ACC112 (cell line): ENCODE measurements at regions not wholly inside any gene's neighbourhood (a gene's known extent, or its start where the extent isn't known, plus 50 kb on each side); places are given as distances from the start of the nearest gene placed in this dataset.

ENCODE experiments used
- H2AFZ ChIP-seq: fragments of 200-600 bp; sonication (generic); one replicate; pipeline ENCODE4 v1.6.0; 2017; ENCODE audit warnings: antibody characterized with exemption, low read length; ENCODE audit not compliant: unreplicated experiment
- H3K27ac ChIP-seq: fragments of 200-600 bp; sonication (generic); 2 replicates; pipeline ENCODE4 v1.5.1; 2014; ENCODE audit warnings: low read depth, mild to moderate bottlenecking, antibody characterized with exemption, low read length, moderate library complexity
- H3K27me3 ChIP-seq: fragments of 200-600 bp; sonication (generic); 2 replicates; pipeline ENCODE4 v1.6.1; 2014; ENCODE audit warnings: mild to moderate bottlenecking, antibody characterized with exemption, low read length, moderate library complexity, mixed read lengths; ENCODE audit not compliant: insufficient read depth
- H3K36me3 ChIP-seq: fragments of 200-600 bp; sonication (generic); 2 replicates; pipeline ENCODE4 v1.6.1; 2016; ENCODE audit warnings: mild to moderate bottlenecking, antibody characterized with exemption, low read length, moderate library complexity, mixed read lengths; ENCODE audit not compliant: insufficient read depth
- H3K4me1 ChIP-seq: fragments of 200-600 bp; sonication (generic); one replicate; pipeline ENCODE4 v1.6.1; 2016; ENCODE audit warnings: low read length, mixed read lengths; ENCODE audit not compliant: insufficient read depth, unreplicated experiment, control insufficient read depth
- H3K4me3 ChIP-seq: fragments of 200-600 bp; sonication (generic); 2 replicates; pipeline ENCODE4 v1.5.1; 2014; ENCODE audit warnings: mild to moderate bottlenecking, low read depth, low read length
- H3K79me2 ChIP-seq: fragments of 200-600 bp; sonication (generic); one replicate; pipeline ENCODE4 v1.6.0; 2016; ENCODE audit warnings: low read length; ENCODE audit not compliant: control insufficient read depth, unreplicated experiment, insufficient read depth

DNA sequence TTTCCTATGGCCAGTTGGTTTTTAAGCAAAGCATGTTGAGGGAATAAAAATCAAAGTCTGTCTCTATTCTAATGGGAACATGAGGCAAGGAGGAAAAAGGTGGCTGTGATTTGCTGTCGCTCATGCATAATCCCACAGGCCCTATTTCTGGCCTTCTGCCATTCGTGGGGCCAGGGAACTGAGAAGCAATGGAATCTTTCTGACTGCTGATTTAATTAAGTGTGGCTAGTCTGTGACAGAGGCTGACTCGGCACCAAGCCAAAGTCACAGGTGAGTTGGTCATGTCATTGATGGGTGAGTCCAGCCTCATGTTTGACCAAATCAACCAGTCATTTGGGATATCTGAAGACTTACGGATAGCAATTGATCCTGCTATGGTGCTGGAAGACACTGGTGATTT is 429.3 kb upstream of the CADM1 start:
- no peaks in the 10 kb centered on the region for H3K36me3 ChIP-seq

DNA sequence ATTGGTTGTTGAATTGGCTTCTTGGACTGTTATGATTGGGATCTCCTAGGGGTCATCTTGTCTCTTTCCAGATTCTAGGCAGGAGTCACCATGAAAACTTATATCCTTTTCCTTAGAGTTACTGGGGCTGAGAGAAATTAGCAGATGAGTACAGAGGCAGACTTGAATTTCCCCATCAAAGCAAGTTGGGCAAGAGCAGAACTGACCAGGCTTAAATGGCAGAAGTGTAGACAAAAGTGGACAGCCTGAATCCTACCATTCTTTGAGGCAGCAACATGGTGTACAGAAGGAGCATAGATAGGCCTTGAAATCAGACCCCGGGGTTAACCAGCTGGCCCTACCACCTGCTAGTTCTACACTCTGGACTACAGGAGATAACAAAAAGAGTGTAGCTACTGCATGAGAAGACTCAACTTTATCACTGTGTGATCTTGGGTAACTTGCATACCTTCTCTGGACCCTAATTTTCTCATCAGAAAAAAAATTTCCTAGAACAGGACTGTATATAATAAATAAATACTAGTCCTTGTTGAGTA is 427.4 kb upstream of the CADM1 start:
- no peaks in the 10 kb centered on the region for H3K27me3 ChIP-seq
- no peaks in the 10 kb centered on the region for H3K4me1 ChIP-seq
- H3K36me3 ChIP-seq: no peaks in the 10 kb centered on the region
- no peak overlapping the region for H2AFZ ChIP-seq
- no peak overlapping the region for H3K4me3 ChIP-seq
- no peak overlapping the region for H3K27ac ChIP-seq
- H3K79me2 ChIP-seq: no peaks in the 10 kb centered on the region

More for the DNA sequence above, 429.3 kb upstream of the CADM1 start:
- Histone ChIP-seq H3K4me3 (no peak overlapping the region), H3K79me2 (no peaks in the 10 kb centered on the region), H3K27me3 (no peaks in the 10 kb centered on the region), H2AFZ (no peak overlapping the region), H3K27ac (no peak overlapping the region), H3K4me1 (no peaks in the 10 kb centered on the region)

DNA sequence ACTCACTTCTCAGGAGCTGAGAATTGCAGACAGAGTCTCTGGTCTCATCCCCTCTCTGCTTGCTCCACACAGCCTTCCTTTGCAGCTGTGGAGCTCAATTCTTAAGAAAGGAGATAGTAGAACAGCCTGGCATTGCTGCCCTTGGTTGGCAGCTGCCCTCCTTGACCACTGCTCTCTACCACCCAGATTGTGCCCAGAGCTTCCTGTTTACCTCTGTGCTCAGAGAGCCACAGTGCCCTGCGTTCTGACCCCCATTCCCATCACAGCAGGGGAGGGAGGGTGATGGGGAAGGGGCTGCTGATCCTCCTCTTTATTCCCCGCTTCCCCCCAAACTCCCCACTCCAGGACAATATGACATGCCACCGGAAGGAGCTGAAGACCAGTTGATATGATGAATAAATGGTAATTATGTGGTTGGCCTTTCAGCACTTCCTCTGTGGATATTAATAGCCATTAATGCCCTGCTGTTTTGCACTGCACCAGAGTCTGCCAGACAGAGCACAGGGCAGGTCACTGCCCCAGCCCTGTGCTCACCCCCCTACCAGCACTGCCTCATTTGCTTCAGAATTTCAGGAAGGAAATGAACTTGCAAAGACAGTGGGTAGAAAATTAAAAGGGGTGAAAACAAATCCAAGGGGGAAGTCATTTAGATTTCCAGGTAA is 426.8 kb upstream of the CADM1 start:
- H2AFZ ChIP-seq: no peak overlapping the region
- H3K27me3 ChIP-seq: no peaks in the 10 kb centered on the region
- H3K4me1 ChIP-seq: no peaks in the 10 kb centered on the region
- H3K27ac ChIP-seq: no peak overlapping the region
- H3K36me3 ChIP-seq: no peaks in the 10 kb centered on the region
- H3K79me2 ChIP-seq: no peaks in the 10 kb centered on the region
- H3K4me3 ChIP-seq: no peak overlapping the region

DNA sequence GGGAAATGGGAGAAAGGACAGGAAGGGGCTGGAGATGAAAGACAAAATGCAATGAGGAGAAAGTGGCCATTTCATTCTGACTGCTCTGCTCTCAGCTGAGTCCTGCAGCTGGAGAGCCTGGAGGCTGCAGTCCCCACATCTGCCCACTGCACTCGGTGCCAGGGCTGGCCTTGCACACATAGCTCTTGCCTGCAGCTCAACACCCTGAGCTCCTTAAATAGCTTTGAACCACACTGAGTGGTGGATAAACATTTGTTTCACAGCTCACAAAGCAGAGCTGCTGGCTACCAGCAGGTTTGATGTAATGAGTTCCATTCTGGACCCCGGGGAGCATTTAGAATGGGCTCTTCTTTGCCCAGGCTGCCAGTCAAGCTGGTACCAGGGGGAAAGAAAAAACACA is 426.1 kb upstream of the CADM1 start:
- Histone ChIP-seq H2AFZ (no peak overlapping the region), H3K36me3 (no peaks in the 10 kb centered on the region), H3K4me3 (no peak overlapping the region), H3K27me3 (no peaks in the 10 kb centered on the region), H3K27ac (no peak overlapping the region), H3K79me2 (no peaks in the 10 kb centered on the region), H3K4me1 (no peaks in the 10 kb centered on the region)

DNA sequence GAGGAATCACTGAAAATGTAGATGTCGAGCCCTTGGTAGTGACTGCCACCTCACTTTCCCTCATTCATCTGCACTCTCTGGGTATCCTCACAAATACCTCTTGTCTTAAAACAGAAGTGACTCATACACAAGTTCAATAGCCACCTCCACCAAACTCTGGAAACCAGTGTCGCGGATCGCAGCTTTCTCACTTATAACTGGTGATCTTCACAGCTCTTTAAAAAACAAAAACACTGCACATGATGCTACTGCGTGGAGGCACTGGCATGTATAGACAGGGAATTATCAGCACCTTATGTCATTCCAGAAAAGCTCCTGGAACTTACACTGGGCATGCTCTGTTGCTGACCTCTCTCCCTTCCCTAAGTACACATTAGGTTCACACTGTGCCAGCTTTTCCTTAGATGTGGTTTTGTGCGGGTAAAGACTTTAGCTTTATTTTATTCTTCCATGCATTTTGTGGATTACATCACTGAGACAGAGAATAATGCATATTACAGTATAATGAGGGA is 425.5 kb upstream of the CADM1 start:
- Histone ChIP-seq H3K4me3 (no peak overlapping the region), H2AFZ (no peak overlapping the region), H3K27ac (no peak overlapping the region), H3K36me3 (no peaks in the 10 kb centered on the region), H3K79me2 (no peaks in the 10 kb centered on the region), H3K4me1 (no peaks in the 10 kb centered on the region), H3K27me3 (no peaks in the 10 kb centered on the region)

DNA sequence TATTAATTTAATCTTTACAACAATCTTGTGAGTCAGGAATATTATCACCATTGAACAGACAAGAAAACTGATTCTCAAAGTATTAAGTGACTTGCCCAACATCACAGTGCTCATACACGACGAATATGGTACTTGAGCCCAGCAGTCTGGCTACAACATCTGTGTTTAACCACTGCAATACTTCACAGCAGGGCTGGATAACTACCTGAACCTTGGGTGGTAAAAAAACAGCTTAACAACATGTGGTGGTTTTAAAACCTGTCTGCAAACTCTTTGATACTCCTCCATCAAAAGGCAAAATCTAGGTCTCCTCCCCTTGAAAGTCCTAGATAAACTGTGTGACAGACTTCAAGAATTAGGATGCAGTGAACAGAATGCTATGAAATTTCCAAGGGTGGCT is 424.6 kb upstream of the CADM1 start:
- Histone ChIP-seq H3K27ac (no peak overlapping the region), H3K4me1 (no peaks in the 10 kb centered on the region), H3K27me3 (no peaks in the 10 kb centered on the region), H2AFZ (no peak overlapping the region), H3K36me3 (no peaks in the 10 kb centered on the region), H3K79me2 (no peaks in the 10 kb centered on the region), H3K4me3 (no peak overlapping the region)

DNA sequence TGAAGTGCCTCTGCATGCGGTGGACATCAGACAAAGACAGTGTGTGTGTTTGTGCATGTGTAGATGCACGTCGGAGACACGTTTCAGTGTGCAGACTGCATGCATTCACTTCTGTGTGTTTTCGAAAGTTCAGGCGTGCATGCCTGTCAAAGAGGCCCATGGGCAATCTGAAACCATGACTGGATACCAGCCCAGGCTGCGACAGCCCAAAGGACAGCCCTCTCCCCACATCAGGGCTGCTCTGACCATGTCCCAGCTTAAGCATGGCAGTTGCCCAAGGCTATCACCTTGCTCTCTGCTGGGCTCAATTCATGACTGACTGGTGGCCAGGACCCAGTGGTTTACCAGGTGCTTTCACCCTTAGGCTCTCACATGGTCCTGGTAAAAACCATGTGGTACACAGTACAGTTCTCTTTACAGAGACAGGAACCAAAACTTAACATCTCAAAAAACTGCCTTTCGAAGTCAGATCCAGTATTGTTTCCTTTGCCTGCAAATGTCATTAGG is 423.7 kb upstream of the CADM1 start:
- no peaks in the 10 kb centered on the region for H3K79me2 ChIP-seq
- no peak overlapping the region for H2AFZ ChIP-seq
- no peaks in the 10 kb centered on the region for H3K27me3 ChIP-seq
- H3K4me1 ChIP-seq: no peaks in the 10 kb centered on the region
- no peak overlapping the region for H3K27ac ChIP-seq
- H3K36me3 ChIP-seq: no peaks in the 10 kb centered on the region
- H3K4me3 ChIP-seq: no peak overlapping the region

DNA sequence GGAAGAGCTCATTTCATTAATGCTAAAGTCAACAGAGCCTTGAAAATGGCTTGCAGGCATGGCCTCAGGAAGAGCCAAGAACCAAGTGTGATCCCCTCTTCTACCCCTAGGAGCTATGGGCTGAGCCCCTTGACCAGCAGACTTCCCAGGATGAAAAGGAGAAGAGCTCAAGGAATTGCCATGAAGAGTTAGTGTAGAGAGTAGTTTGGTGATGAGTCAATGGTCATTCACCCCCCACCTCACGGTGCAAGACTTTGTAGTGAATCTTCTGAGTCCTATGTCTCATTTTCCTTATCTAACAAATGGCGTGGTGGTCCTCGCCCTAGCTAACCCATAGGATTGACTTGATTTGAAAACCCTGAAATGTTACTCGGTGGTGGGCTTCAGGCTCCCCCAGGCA is 422.4 kb upstream of the CADM1 start:
- H3K79me2 ChIP-seq: no peaks in the 10 kb centered on the region
- no peak overlapping the region for H3K27ac ChIP-seq
- H3K36me3 ChIP-seq: no peaks in the 10 kb centered on the region
- no peaks in the 10 kb centered on the region for H3K4me1 ChIP-seq
- H3K27me3 ChIP-seq: no peaks in the 10 kb centered on the region
- no peak overlapping the region for H2AFZ ChIP-seq
- no peak overlapping the region for H3K4me3 ChIP-seq

DNA sequence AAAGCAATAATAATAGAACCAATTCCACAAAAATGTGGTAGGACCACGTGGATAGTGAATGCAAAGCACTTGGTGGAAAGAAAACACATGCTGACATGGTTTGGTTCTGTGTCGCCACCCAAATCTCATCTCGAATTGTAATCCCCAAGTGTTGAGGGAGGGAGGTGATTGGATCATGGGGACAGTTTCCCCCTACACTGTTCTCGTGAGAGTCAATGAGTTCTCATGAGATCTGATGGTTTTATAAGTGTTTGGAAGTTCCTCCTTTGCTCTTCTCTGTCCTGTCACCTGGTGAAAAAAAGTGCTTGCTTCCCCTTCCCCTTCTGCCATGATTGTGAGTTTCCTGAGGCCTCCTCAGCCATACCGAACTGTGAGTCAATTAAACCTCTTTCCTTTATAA is 421.9 kb upstream of the CADM1 start:
- H2AFZ ChIP-seq: no peak overlapping the region
- no peaks in the 10 kb centered on the region for H3K36me3 ChIP-seq
- no peak overlapping the region for H3K4me3 ChIP-seq
- H3K79me2 ChIP-seq: no peaks in the 10 kb centered on the region
- H3K27ac ChIP-seq: no peak overlapping the region
- no peaks in the 10 kb centered on the region for H3K27me3 ChIP-seq
- H3K4me1 ChIP-seq: no peaks in the 10 kb centered on the region

DNA sequence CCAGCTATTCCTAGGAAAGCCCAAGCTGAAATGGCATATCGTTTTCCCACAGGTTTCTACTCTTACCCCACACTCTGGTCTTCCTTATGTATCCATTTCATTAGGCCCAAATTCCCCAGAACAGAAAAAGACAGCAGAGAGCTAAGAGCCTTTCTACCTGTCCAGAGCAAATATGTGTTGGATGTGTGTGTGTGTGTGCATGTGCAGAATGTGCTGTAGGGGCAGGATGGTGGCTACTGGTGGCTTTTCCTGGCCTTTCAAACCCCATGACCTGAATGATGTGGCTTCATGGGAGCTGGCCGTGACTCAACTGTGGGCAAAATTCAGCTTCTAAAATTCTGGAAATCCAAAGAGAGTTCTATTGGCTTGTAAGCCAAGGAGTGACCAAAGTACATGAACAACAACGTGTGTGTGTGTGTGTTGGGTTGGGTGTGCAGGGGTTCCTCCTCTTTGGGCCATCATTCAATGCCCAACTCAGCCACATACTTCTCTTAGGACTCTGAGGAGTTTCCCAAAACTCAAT is 421.4 kb upstream of the CADM1 start:
- Histone ChIP-seq H3K79me2 (no peaks in the 10 kb centered on the region), H3K4me1 (no peaks in the 10 kb centered on the region), H3K4me3 (no peak overlapping the region), H3K27me3 (no peaks in the 10 kb centered on the region), H2AFZ (no peak overlapping the region), H3K36me3 (no peaks in the 10 kb centered on the region), H3K27ac (no peak overlapping the region)
